Stomach smooth muscle (tissue), 2 donors: ENCODE measurements at regions not wholly inside any gene's neighbourhood (a gene's known extent, or its start where the extent isn't known, plus 50 kb on each side); places are given as distances from the start of the nearest gene placed in this dataset.

Experiments used
- H3K27ac ChIP-seq: one replicate; pipeline ENCODE4 v1.7.0; 2013; ENCODE audit warnings: mild to moderate bottlenecking, low read length, inconsistent platforms
- H3K27me3 ChIP-seq, 2 donors: one replicate each; pipeline ENCODE4 v1.7.0; 2013; ENCODE audit warnings: low read length in 2 of 2; ENCODE audit not compliant: insufficient read depth in 2 of 2, control insufficient read depth in 1 of 2
- H3K36me3 ChIP-seq, 2 donors: one replicate each; pipeline ENCODE4 v1.7.0; 2013; ENCODE audit warnings: low read length in 2 of 2; ENCODE audit not compliant: control insufficient read depth in 2 of 2, insufficient read depth in 2 of 2
- H3K4me1 ChIP-seq: one replicate; pipeline ENCODE4 v1.7.0; 2013; ENCODE audit warnings: low read length; ENCODE audit not compliant: control insufficient read depth, insufficient read depth
- H3K4me3 ChIP-seq, 2 donors: one replicate each; pipeline ENCODE4 v1.7.0; 2013; ENCODE audit warnings: low read length in 2 of 2
- H3K9ac ChIP-seq, 2 donors: one replicate each; pipeline ENCODE4 v1.7.0; 2013; ENCODE audit warnings: low read length in 2 of 2, mild to moderate bottlenecking in 1 of 2
- H3K9me3 ChIP-seq, 2 donors: one replicate each; pipeline ENCODE4 v1.7.0; 2013; ENCODE audit warnings: low read length in 2 of 2; ENCODE audit not compliant: control insufficient read depth in 2 of 2
- donor health status: healthy.
- donor health status: Pancreatic carcinoma.

- Histone ChIP-seq H3K27me3 (no peaks in the 10 kb centered on the region), H3K4me3 (no peak overlapping the region), H3K9ac (no peak overlapping the region), H3K9me3 (no peaks in the 10 kb centered on the region), H3K27ac (no peak overlapping the region), H3K4me1 (peaks cover 26% of the 10 kb centered on the region), H3K36me3 (no peaks in the 10 kb centered on the region)
Measured at GRCh38 chr4:38609614-38610013, 54.4 kb upstream of the KLF3 start.

- H3K9me3 ChIP-seq = no peaks in the 10 kb centered on the region
- no peak overlapping the region for H3K27ac ChIP-seq
- peaks cover 26% of the 10 kb centered on the region for H3K4me1 ChIP-seq
Measured at GRCh38 chr4:38610521-38610920, 53.5 kb upstream of the KLF3 start.

GRCh38 chr4:38610966-38611431 is 53.0 kb upstream of the KLF3 start:
- Histone ChIP-seq H3K27ac (no peak overlapping the region), H3K27me3 (no peaks in the 10 kb centered on the region), H3K9me3 (no peaks in the 10 kb centered on the region), H3K9ac (peak overlapping the region; percentile 6 to 14), H3K36me3 (no peaks in the 10 kb centered on the region), H3K4me1 (peaks cover 21% of the 10 kb centered on the region), H3K4me3 (peak overlapping the region; percentile 44 to 67)

More at GRCh38 chr4:38610521-38610920, 53.5 kb upstream of the KLF3 start:
- Histone ChIP-seq H3K36me3 (no peaks in the 10 kb centered on the region), H3K27me3 (no peaks in the 10 kb centered on the region), H3K4me3 (peak overlapping the region in 1 of 2 donors; percentile 67), H3K9ac (no peak overlapping the region)

GRCh38 chr4:38611676-38612075 is 52.3 kb upstream of the KLF3 start:
- peak overlapping the region in 1 of 2 donors; percentile 67 for H3K4me3 ChIP-seq
- no peaks in the 10 kb centered on the region for H3K27me3 ChIP-seq
- H3K36me3 ChIP-seq = no peaks in the 10 kb centered on the region
- no peaks in the 10 kb centered on the region for H3K9me3 ChIP-seq
- H3K27ac ChIP-seq = no peak overlapping the region
- H3K4me1 ChIP-seq = peaks cover 15% of the 10 kb centered on the region
- H3K9ac ChIP-seq = no peak overlapping the region

GRCh38 chr4:38612646-38613414 is 51.2 kb upstream of the KLF3 start:
- Histone ChIP-seq H3K9me3 (no peaks in the 10 kb centered on the region), H3K27me3 (no peaks in the 10 kb centered on the region), H3K9ac (no peak overlapping the region), H3K4me1 (peaks cover 15% of the 10 kb centered on the region), H3K4me3 (no peak overlapping the region), H3K27ac (no peak overlapping the region), H3K36me3 (no peaks in the 10 kb centered on the region)
